ENCODE measurements at regions not wholly inside any gene's neighbourhood (a gene's known extent, or its start where the extent isn't known, plus 50 kb on each side); places are given as distances from the start of the nearest gene placed in this dataset.
"Not testable (repeated sequence)": the region's sequence is repeated elsewhere in the genome, so short reads cannot be mapped to it uniquely, and the experiment has no call there.

GRCh38 chr4:137896221-137896737 is 345.9 kb downstream of the SLC7A11 start:
- Histone ChIP-seq H4K20me1 (ENCODE audit: insufficient read depth, low read length) (no peaks in the 10 kb centered on the region), H3K27ac (ENCODE audit: low read depth, low read length, poor library complexity, severe bottlenecking) (no peak overlapping the region), H3K4me2 (ENCODE audit: low read length) (no peak overlapping the region), H2AFZ (ENCODE audit: low read length) (no peak overlapping the region), H3K4me3 (ENCODE audit: low read depth, low read length, poor library complexity, severe bottlenecking) (no peak overlapping the region), H3K79me2 (ENCODE audit: insufficient read depth, low read depth, low read length) (no peaks in the 10 kb centered on the region), H3K9me3 (ENCODE audit: low read length) (no peaks in the 10 kb centered on the region), H3K9me2 (ENCODE audit: insufficient read depth, low read length) (no peaks in the 10 kb centered on the region), H3K4me1 (ENCODE audit: insufficient read depth, low read length, poor library complexity, severe bottlenecking) (no peaks in the 10 kb centered on the region), H3K36me3 (ENCODE audit: insufficient read depth, low read length) (no peaks in the 10 kb centered on the region)
- no peak for DNase-seq (ENCODE audit: low spot score)
- TF ChIP-seq EZH2phosphoT487 (IDR thresholded peaks at IDR 0.05; ENCODE audit: borderline replicate concordance, low read depth, low read length) (no peak), CTCF (conservative IDR thresholded peaks at IDR 0.05; ENCODE audit: low read length) (no peak)
- ChIA-PET CTCF (ENCODE audit: unreplicated experiment) (no interaction called here), POLR2A (interaction anchor here (0.7 to 1.0 kb wide), 2 partner anchors 13 to 48 kb away, joined by 3 to 4 read pairs; no protein-coding TSS in a partner anchor)
- intact Hi-C loops (cut with micrococcal nuclease; ENCODE audit: unreplicated experiment) = no loop called here
- BruUV-seq (replicated peaks) = no TSS peak

GRCh38 chr4:137895515-137895914 is 346.6 kb downstream of the SLC7A11 start:
- DNase-seq (ENCODE audit: low spot score); H4K20me1 ChIP-seq (ENCODE audit: insufficient read depth, low read length); BruUV-seq (replicated peaks); H3K27ac ChIP-seq (ENCODE audit: low read depth, low read length, poor library complexity, severe bottlenecking); CTCF ChIA-PET (ENCODE audit: unreplicated experiment); H3K4me2 ChIP-seq (ENCODE audit: low read length); H3K9me3 ChIP-seq (ENCODE audit: low read length); POLR2A ChIA-PET; H3K4me1 ChIP-seq (ENCODE audit: insufficient read depth, low read length, poor library complexity, severe bottlenecking); H2AFZ ChIP-seq (ENCODE audit: low read length); H3K79me2 ChIP-seq (ENCODE audit: insufficient read depth, low read depth, low read length); H3K36me3 ChIP-seq (ENCODE audit: insufficient read depth, low read length); H3K4me3 ChIP-seq (ENCODE audit: low read depth, low read length, poor library complexity, severe bottlenecking); H3K9me2 ChIP-seq (ENCODE audit: insufficient read depth, low read length); intact Hi-C loops (cut with micrococcal nuclease; ENCODE audit: unreplicated experiment): not testable (repeated sequence)

DNA sequence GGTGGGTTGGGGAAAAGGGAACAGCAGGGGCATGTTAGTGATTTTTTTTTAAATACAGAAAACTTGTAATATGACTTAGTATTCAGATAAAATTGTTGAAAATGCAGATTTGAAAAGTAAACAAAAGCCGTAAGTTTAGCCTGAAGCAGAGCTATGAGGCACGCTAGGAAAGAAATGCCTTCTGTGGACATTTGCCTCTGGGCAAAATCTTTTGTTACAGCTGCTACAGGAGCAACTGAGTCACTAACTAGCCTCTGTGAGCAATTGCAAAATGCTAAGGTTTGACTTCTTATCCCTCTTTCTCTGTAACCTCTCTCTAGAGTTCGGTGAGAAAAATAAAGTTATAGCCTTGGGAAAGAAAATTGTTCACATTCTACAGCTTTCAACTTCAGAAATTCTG is 350.0 kb downstream of the SLC7A11 start:
- DNase-seq (ENCODE audit: low spot score) = no peak
- H3K9me3 ChIP-seq (ENCODE audit: low read length) = no peaks in the 10 kb centered on the region

More for the DNA sequence above, 350.0 kb downstream of the SLC7A11 start:
- ChIA-PET CTCF (ENCODE audit: unreplicated experiment) (no interaction called here), POLR2A (no interaction called here)
- no peaks in the 10 kb centered on the region for H4K20me1 ChIP-seq (ENCODE audit: insufficient read depth, low read length)
- BruUV-seq (replicated peaks) = no TSS peak
- H3K79me2 ChIP-seq (ENCODE audit: insufficient read depth, low read depth, low read length) = no peaks in the 10 kb centered on the region
- TF ChIP-seq EZH2phosphoT487 (IDR thresholded peaks at IDR 0.05; ENCODE audit: borderline replicate concordance, low read depth, low read length) (no peak), CTCF (conservative IDR thresholded peaks at IDR 0.05; ENCODE audit: low read length) (no peak)
- H3K4me3 ChIP-seq (ENCODE audit: low read depth, low read length, poor library complexity, severe bottlenecking) = no peak overlapping the region
- no peak overlapping the region for H2AFZ ChIP-seq (ENCODE audit: low read length)
- intact Hi-C loops (cut with micrococcal nuclease; ENCODE audit: unreplicated experiment) = no loop called here
- no peaks in the 10 kb centered on the region for H3K4me1 ChIP-seq (ENCODE audit: insufficient read depth, low read length, poor library complexity, severe bottlenecking)
- no peaks in the 10 kb centered on the region for H3K9me2 ChIP-seq (ENCODE audit: insufficient read depth, low read length)
- no peaks in the 10 kb centered on the region for H3K36me3 ChIP-seq (ENCODE audit: insufficient read depth, low read length)
- H3K27ac ChIP-seq (ENCODE audit: low read depth, low read length, poor library complexity, severe bottlenecking) = no peak overlapping the region
- no peak overlapping the region for H3K4me2 ChIP-seq (ENCODE audit: low read length)
